GM12873 (cell line): ENCODE measurements at regions not wholly inside any gene's neighbourhood (a gene's known extent, or its start where the extent isn't known, plus 50 kb on each side); places are given as distances from the start of the nearest gene placed in this dataset.

Experiments used
- TF ChIP-seq, protein P1 (sequence below): IDR thresholded peaks from 2 replicates; pipeline ENCODE4 v1.5.1; 2012; ENCODE audit warnings: low read depth, mild to moderate bottlenecking, moderate library complexity, low read length, control low read depth; ENCODE audit not compliant: insufficient read depth; ENCODE audit errors: missing control alignments

DNA sequence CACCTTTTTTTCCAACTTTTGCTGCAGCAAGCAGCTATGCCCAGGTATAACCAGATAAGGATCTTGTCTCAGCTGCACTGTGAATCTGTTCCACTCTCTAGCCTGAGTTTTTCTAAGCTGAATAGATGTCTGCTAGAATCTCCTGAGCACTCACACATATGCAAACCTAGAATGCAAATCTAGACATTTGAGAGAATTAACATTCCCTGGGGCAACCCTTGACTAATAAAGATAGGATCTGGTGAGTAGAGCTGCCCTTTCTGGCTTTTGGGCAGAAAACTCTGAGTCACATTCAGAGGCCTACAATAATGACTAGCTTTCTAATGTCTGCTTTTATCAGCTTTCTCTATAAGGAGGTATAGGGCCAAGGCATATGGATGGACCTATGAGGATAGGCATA is 61.4 kb upstream of the BARHL2 start:
- TF ChIP-seq, protein P1, sequence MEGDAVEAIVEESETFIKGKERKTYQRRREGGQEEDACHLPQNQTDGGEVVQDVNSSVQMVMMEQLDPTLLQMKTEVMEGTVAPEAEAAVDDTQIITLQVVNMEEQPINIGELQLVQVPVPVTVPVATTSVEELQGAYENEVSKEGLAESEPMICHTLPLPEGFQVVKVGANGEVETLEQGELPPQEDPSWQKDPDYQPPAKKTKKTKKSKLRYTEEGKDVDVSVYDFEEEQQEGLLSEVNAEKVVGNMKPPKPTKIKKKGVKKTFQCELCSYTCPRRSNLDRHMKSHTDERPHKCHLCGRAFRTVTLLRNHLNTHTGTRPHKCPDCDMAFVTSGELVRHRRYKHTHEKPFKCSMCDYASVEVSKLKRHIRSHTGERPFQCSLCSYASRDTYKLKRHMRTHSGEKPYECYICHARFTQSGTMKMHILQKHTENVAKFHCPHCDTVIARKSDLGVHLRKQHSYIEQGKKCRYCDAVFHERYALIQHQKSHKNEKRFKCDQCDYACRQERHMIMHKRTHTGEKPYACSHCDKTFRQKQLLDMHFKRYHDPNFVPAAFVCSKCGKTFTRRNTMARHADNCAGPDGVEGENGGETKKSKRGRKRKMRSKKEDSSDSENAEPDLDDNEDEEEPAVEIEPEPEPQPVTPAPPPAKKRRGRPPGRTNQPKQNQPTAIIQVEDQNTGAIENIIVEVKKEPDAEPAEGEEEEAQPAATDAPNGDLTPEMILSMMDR = no peak

DNA sequence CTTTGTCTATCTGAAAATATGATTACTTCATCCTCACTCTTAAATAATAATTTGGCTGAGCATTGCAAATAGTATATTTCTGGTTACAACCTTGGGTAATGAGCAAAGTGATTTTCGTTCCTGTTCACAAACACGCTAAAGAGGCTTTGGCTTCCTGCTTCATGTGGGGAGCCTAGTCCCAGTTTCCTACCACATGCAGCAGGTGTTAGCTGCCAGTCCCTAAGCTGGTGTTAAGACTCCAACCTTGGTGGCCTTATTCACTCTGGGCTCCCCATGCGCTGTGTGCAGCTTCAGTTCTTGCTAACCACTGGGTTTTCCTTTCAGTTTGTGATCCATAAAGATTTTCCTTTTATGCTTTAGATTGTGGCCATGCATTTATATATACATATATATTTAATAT is 56.7 kb upstream of the BARHL2 start:
- TF ChIP-seq, protein P1 = no peak

DNA sequence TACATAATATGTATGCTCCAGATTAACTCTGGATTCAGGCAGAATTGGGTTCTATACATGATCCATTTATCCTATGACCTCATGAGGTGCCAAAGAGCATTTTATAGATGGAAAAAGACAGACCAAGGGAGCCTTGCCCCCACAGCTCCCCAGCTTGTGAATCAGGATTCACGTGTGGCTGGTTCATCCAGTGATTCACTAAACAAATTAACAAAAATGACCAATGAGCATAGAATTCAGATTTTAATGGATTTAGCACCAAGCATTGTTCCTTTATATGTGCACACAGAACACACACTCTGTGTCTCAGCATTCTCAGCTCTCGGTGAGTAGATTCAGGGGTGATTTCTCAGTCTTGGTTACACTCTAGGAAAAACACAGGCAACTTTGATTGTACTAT is 51.7 kb upstream of the BARHL2 start:
- TF ChIP-seq, protein P1 = no peak

- TF ChIP-seq, protein P1 = no peak
Observed at GRCh38 chr1:90768098-90768497, 51.0 kb upstream of the BARHL2 start.
